HG02885 (cell line): ENCODE measurements at regions not wholly inside any gene's neighbourhood (a gene's known extent, or its start where the extent isn't known, plus 50 kb on each side); places are given as distances from the start of the nearest gene placed in this dataset.
"Not testable (repeated sequence)": the region's sequence is repeated elsewhere in the genome, so short reads cannot be mapped to it uniquely, and the experiment has no call there.

Experiments used
- ATAC-seq: cut with Tn5 transposase; IDR thresholded peaks from one replicate; pipeline ENCODE4 v1.9.1; 2021; ENCODE audit warnings: mild to moderate bottlenecking; ENCODE audit not compliant: unreplicated experiment, poor library complexity

GRCh38 chr2:52463457-52463856 lies 1304.1 kb upstream of the CHAC2 start:
- ATAC-seq, result no peak

- no peak for ATAC-seq
These were observed 1310.8 kb upstream of the CHAC2 start for GRCh38 chr2:52456561-52457377.

GRCh38 chr2:52454962-52455361 lies 1312.6 kb upstream of the CHAC2 start:
- ATAC-seq, result no peak

DNA sequence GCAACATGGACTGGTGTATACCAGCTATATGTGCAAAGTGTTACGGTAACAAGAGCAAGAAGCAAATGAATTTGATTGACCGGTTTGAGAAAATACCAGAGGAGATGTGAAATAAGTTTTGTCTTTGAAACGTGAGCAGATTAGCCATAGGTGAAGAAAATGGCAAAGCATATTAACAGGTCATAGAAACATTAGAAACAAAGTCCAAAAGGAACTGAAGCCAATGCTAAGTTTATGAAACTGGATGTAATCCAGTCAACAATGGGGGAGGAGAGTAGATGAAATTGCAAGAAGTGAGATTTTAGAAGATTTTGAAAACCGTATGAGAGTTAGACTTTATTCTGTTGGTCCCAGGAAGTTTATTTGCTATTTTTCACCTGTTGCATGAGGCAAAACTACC lies 1315.4 kb upstream of the CHAC2 start:
- no peak for ATAC-seq

DNA sequence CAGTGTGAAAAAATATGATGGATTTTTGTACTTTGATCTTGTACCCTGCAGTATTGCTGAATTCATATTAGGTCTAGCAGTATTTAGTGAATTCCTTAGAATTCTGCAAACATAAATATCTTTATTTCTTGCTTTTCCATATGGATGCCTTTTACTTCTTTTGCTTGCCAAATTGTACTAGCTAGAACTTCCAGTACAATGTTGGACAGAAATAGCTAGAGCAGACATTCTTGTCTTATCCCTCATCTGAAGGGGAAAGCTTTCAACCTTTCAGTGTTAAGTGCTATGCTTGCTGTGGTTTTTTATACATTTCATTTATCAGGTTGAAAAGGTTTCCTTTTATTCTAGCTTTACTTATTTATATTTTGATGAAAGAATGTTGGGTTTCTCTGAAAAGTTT lies 1321.9 kb upstream of the CHAC2 start:
- ATAC-seq, result no peak

DNA sequence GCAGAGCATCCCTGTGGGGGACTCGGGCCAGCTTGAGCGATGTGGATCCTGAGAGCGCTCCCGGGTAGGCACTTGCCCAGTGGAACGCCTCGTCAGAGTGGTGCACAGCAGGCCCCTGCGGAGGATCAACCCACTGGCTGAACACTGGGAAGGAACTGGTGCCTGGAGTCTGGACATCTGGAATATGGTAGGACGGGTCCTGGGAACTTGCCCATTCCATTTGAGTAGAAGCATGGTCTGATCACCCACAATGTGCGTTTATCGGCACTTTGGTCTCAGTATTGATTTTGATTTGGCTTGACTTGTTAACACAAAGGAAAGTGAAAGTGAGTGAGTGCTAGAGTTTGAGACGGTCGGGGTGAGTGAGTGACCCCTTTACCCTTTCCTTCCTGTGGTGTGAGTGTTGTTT lies 1336.2 kb upstream of the CHAC2 start:
- ATAC-seq, result no peak

DNA sequence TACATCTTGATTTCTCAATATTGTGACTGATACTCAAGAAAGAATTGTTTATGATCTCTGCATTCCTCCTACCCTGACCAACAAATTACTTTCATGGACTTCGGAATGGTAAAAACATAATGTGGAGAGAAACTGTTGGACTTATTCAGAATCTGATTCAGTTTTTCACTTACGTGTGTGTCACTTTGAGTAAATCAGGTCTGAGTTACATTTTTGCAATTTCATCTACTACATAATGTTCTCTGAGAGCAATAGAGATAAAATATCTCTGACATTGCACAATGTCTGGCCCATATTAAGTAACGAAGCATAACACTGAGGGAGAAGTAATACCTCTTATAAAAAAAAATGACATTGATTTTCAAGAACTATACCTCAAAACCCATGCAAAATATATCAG lies 1337.9 kb upstream of the CHAC2 start:
- ATAC-seq, result no peak

GRCh38 chr2:52429171-52429570 lies 1338.4 kb upstream of the CHAC2 start:
- no peak for ATAC-seq

DNA sequence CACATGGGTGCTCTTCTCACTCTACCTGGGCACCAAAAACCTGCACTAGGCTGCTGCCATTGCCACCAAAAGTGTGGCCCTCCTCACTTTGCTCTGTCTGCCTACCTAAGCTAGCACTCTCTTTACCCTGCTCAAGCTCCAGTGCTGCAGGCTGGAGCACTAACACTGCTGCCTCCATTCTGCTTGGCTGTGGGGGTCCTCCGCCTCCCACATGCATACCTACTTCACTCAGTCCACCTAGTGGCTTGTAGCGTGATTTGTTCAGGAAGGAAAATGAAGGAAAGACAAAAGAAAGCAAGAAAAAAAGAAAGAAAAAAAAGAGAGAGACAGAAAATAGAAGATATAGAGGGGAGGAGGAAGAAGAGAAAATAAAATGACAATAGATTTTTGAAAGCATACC lies 1339.4 kb upstream of the CHAC2 start:
- ATAC-seq, result no peak

DNA sequence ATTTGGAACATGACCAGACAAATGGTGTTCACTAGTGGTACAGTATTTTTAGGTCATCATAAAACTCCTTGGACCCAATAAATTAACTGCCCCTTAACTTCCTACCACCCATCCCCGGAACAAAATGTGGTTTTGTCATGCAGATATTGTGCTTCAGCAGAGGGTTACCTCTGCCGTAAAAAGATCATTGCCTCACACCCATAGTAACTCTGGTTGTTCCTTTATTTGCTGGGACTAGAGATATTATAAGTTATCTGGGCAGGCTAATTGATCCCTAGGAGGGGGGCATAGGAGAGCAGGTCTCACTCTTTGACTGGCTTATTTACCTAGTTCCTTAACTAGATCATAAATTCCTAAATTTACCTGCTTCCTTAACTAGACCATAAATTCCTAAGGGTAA lies 1343.9 kb upstream of the CHAC2 start:
- no peak for ATAC-seq

GRCh38 chr2:52423111-52423510 lies 1344.5 kb upstream of the CHAC2 start:
- no peak for ATAC-seq

- no peak for ATAC-seq
These were observed 1351.3 kb upstream of the CHAC2 start for GRCh38 chr2:52416340-52416739.

GRCh38 chr2:52414561-52415295 lies 1352.9 kb upstream of the CHAC2 start:
- no peak for ATAC-seq

DNA sequence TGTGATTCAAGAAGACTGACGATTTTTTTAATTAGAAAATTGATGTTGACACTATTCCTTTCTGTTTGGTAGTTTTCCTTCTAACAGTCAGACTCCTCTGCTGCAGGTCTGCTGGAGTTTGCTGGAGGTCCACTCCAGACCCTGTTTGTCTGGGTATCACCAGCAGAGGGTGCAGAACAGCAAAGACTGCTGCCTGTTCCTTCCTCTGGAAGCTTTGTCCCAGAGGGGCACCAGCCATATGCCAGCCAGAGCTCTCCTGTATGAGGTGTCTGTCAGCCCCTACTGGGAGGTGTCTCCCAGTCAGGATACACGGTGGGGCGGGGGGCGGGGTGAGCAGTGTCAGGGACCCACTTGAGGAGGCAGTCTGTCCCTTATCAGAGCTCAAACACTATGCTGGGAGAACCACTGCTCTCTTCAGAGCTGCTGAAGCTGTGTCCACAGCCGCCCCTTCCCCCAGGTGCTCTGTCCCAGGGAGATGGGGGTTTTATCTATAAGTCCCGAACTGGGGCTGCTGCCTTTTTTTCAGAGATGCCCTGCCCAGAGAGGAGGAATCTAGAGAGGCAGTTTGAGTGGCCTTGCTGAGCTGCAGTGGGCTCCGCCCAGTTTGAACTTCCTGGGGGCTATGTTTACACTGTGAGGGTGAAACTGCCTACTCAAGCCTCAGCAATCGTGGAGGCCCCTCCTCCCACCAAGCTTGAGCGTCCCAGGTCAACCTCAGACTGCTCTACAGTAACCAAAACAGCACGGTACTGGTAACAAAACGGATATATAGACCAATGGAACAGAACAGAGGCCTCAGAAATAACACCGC lies 1358.1 kb upstream of the CHAC2 start:
- not testable (repeated sequence) for ATAC-seq

DNA sequence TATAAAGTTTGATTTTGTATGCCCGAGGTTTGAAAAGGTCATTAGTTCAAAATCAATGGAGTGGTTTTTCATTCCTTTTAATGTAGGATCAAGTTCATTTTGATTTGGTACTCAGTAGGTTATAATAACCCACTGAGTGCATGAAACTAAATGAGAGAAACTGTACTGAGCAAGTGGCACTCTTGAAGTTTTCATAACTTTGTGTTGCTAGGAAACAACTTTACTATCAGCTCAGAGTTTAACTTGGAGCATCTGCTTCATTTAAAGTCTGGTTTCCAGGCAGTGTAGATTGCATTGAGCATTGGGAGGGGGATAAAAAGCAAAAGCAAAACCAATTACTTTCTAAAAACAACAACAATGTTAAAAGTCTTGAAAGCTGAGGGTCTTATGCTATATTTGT lies 1361.6 kb upstream of the CHAC2 start:
- ATAC-seq, result no peak

- no peak for ATAC-seq
These were observed 1362.7 kb upstream of the CHAC2 start for GRCh38 chr2:52404866-52405265.

DNA sequence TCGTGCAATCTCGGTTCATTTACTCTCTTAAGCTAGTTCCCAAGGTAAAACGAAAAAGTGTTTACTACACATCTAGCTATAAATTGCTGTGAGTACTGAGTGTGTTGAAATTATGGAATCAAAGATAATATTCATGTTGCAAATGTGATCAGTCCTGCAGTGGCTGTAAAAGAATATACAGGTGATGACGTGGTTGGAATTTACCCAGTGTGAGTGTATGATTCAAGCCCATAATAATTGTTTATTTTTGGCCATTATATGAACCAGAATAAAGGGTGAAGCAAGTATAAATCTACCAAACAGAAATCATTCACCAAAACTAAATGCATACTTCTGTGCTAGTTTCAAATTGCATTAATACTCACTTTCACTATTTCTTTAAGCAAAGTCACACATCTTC lies 1363.6 kb upstream of the CHAC2 start:
- ATAC-seq, result no peak

- ATAC-seq, result no peak
These were observed 1365.5 kb upstream of the CHAC2 start for GRCh38 chr2:52402128-52402527.

- no peak for ATAC-seq
These were observed 1364.9 kb upstream of the NRXN1 start for GRCh38 chr2:52396836-52397235.

- ATAC-seq, result no peak
These were observed 1364.0 kb upstream of the NRXN1 start for GRCh38 chr2:52395912-52396311.

DNA sequence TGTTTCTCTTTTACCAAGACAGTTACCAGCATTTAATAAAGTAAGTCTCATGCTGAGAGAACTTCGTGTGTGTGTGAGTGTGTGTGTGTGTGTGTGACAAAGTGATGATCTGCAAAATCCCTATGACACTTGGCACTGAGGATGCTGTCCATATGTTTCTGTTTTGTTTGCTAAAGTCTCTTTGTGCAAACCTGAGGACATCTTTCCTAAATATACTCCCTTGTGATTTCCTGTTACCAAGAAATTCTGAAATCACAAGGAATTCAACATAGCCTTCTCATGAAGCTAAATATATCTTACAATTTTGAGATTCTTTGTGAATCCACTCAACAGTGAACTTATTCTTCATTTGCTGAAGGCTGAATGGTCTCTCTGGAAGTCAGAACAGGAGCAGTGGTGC lies 1359.7 kb upstream of the NRXN1 start:
- ATAC-seq, result no peak
